Endothelial cell of umbilical vein (primary cell): ENCODE measurements at regions not wholly inside any gene's neighbourhood (a gene's known extent, or its start where the extent isn't known, plus 50 kb on each side); places are given as distances from the start of the nearest gene placed in this dataset.

Experiments
- CTCF ChIP-seq, 2 donors: IDR thresholded peaks; 1 replicate in 1 of 2; 2 replicates in 1 of 2; pipeline ENCODE4 v1.5.1; 2011; ENCODE audit warnings: low read length in 2 of 2, mild to moderate bottlenecking in 2 of 2, moderate library complexity in 2 of 2, control low read depth in 1 of 2, inconsistent platforms in 1 of 2, low read depth in 1 of 2; ENCODE audit not compliant: insufficient read depth in 1 of 2; ENCODE audit errors: extremely low read depth in 1 of 2
- EZH2 ChIP-seq: IDR thresholded peaks from 2 replicates; pipeline ENCODE4 v1.6.1; 2012; ENCODE audit warnings: borderline replicate concordance, low read depth, mild to moderate bottlenecking, moderate library complexity, low read length, inconsistent platforms; ENCODE audit not compliant: severe bottlenecking
- FOS ChIP-seq: IDR thresholded peaks from 2 replicates; pipeline ENCODE4 v1.6.1; 2011; ENCODE audit warnings: mild to moderate bottlenecking, low read length, moderate library complexity, borderline replicate concordance; ENCODE audit not compliant: insufficient read depth
- GATA2 ChIP-seq: IDR thresholded peaks from 2 replicates; pipeline ENCODE4 v1.7.0; 2011; ENCODE audit warnings: low read depth, mild to moderate bottlenecking, moderate library complexity, mixed read lengths, low read length; ENCODE audit not compliant: insufficient read length, insufficient read depth
- MAX ChIP-seq: IDR thresholded peaks from 2 replicates; pipeline ENCODE4 v1.6.1; 2011; ENCODE audit not compliant: insufficient read depth, insufficient read length
- MYC ChIP-seq: IDR thresholded peaks from one replicate; pipeline ENCODE4 v1.6.1; 2011; ENCODE audit warnings: mild to moderate bottlenecking, low read depth, low read length
- POLR2A ChIP-seq: IDR thresholded peaks from 2 replicates; pipeline ENCODE4 v1.6.1; 2012; ENCODE audit warnings: low read depth, mild to moderate bottlenecking, control low read depth, low read length
- POLR2AphosphoS5 ChIP-seq: IDR thresholded peaks from 2 replicates; pipeline ENCODE4 v1.6.1; 2012; ENCODE audit warnings: low read depth, mild to moderate bottlenecking, control low read depth, low read length, moderate library complexity; ENCODE audit not compliant: insufficient read depth

DNA sequence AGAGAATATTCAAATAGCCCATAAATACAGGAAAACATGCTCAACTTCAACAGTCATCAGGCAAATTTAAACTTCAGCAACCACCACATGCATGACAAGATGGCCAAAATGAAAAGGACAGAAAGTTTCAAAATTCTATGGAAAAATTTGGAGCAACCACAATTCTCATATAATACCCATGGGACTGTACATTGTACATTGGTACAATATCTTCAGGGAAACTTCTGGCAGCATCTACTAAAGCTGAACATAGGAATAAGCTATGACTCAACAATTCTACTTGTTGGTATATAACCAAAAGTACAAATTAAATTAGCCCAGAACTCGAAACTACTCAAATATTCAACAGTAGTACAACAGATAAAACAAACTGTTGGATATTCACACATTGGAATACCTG lies 847.6 kb downstream of the TBL1XR1 start:
- TF ChIP-seq CTCF (IDR thresholded peaks at IDR 0.05; ENCODE audit: extremely low read depth in 1 of 2, insufficient read depth in 1 of 2, low read depth in 1 of 2, low read length in 2 of 2) (no peak), MAX (no peak), POLR2A (no peak), POLR2AphosphoS5 (no peak), MYC (no peak), EZH2 (no peak), FOS (no peak), GATA2 (no peak)
